Mucosa of descending colon (tissue), 3 donors: ENCODE measurements at regions not wholly inside any gene's neighbourhood (a gene's known extent, or its start where the extent isn't known, plus 50 kb on each side); places are given as distances from the start of the nearest gene placed in this dataset.

Source experiments
- ATAC-seq: fragments of 200-7000 bp; cut with Tn5 transposase; one replicate; pipeline ENCODE4 v1.9.1; 2020; ENCODE audit warnings: mild to moderate bottlenecking, moderate library complexity
- DNase-seq, 3 donors: peaks; one replicate each; pipeline ENCODE4 v3.0.0-alpha.2; 2020
- H3K36me3 ChIP-seq: fragments of 200-600 bp; one replicate; pipeline ENCODE4 v1.8.0; 2021; ENCODE audit warnings: low read depth, mild to moderate bottlenecking
- H3K4me1 ChIP-seq: fragments of 200-600 bp; one replicate; pipeline ENCODE4 v1.8.0; 2021; ENCODE audit warnings: low read depth, mild to moderate bottlenecking
- H3K4me3 ChIP-seq: fragments of 200-600 bp; one replicate; pipeline ENCODE4 v1.8.0; 2021; ENCODE audit warnings: mild to moderate bottlenecking
- H3K9me3 ChIP-seq: fragments of 200-600 bp; one replicate; pipeline ENCODE4 v1.8.0; 2021; ENCODE audit warnings: mild to moderate bottlenecking
- CTCF ChIP-seq: fragments of 200-600 bp; IDR thresholded peaks from one replicate; pipeline ENCODE4 v1.8.0; 2022; ENCODE audit warnings: antibody characterized with exemption, mild to moderate bottlenecking
- intact Hi-C, 2 donors: fragments of 100-400 bp; cut with DNase I in 1 of 2; cut with micrococcal nuclease in 1 of 2; formaldehyde crosslinking; loops; one replicate each; pipeline versions ENCODE4 v1.11.0 to v1.11.1; 2022; cut with DNase I, micrococcal nuclease
- donor health status: DM: no; HTN: no; CAD: no; lungs with moderate emphysema.
- donor health status: DM: no; HTN: no; CAD: no.
- donor health status: DM: no; HTN: yes; CAD: no.

- no peaks in the 10 kb centered on the region for H3K36me3 ChIP-seq
- DNase-seq = no peak
- H3K9me3 ChIP-seq = peaks cover 49% of the 10 kb centered on the region
- no peak for ATAC-seq
- no peaks in the 10 kb centered on the region for H3K4me1 ChIP-seq
- intact Hi-C loops = no loop called here
- H3K4me3 ChIP-seq = no peak overlapping the region
- no peak for TF ChIP-seq CTCF
Observed at GRCh38 chr12:126684703-126685102, 1582.3 kb upstream of the TMEM132C start.

DNA sequence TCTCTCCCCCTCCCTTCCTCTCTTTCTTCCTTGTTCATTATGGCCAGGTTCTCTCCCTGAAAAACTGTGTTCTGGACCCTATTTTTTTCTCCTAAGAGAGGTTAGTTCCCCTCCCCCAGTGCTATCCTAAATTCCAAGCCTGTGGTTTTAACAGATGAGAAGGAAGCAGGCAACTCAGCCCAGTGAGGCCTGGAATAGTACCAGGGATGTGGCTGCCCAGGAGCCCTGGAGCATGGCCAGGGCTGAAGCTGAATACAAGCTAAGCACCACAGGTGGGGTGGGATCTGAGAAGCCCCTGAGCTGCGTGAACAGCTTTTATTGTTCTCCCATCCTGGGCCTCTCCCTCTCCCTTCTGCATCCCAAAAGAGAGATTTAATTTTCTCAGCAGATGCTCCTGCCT lies 1581.3 kb upstream of the TMEM132C start:
- peaks cover 51% of the 10 kb centered on the region for H3K9me3 ChIP-seq
- intact Hi-C loops = no loop called here
- H3K36me3 ChIP-seq = no peaks in the 10 kb centered on the region
- H3K4me3 ChIP-seq = no peak overlapping the region
- no peaks in the 10 kb centered on the region for H3K4me1 ChIP-seq
- TF ChIP-seq CTCF = no peak
- ATAC-seq (no peak), DNase-seq (no peak)

- no peak for ATAC-seq
- intact Hi-C loops = no loop called here
- Histone ChIP-seq H3K4me3 (no peak overlapping the region), H3K9me3 (peaks cover 40% of the 10 kb centered on the region), H3K36me3 (no peaks in the 10 kb centered on the region), H3K4me1 (no peaks in the 10 kb centered on the region)
- TF ChIP-seq CTCF = no peak
- DNase-seq = no peak
Observed at GRCh38 chr12:126688556-126688955, 1578.4 kb upstream of the TMEM132C start.

GRCh38 chr12:126700096-126700495 lies 1566.9 kb upstream of the TMEM132C start:
- intact Hi-C loops = no loop called here
- ATAC-seq = no peak
- TF ChIP-seq CTCF = no peak
- no peaks in the 10 kb centered on the region for H3K4me1 ChIP-seq
- no peak for DNase-seq
- no peak overlapping the region for H3K4me3 ChIP-seq
- H3K36me3 ChIP-seq = no peaks in the 10 kb centered on the region
- H3K9me3 ChIP-seq = peaks cover 12% of the 10 kb centered on the region

DNA sequence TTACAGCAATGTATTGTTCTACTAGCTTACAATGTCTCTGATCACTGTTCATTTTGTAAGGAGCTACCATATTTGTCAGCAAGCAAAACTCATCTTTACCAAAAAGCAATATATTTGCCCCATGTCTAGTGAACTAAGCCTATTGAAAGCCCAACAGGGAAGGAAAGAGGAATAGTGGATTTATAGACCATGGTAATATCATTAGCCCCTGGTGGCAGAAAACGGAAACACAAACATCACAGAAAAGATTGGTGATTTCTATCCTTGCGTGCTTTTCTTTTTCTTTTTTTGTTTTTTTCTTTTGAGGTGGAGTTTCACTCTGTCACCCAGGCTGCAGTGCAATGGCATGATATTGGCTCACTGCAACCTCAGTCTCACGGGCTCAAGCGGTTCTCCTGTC lies 1562.4 kb upstream of the TMEM132C start:
- ATAC-seq (no peak), DNase-seq (no peak)
- Histone ChIP-seq H3K4me1 (no peaks in the 10 kb centered on the region), H3K9me3 (peaks cover 2% of the 10 kb centered on the region), H3K4me3 (no peak overlapping the region), H3K36me3 (no peaks in the 10 kb centered on the region)
- no peak for TF ChIP-seq CTCF
- intact Hi-C loops = no loop called here

DNA sequence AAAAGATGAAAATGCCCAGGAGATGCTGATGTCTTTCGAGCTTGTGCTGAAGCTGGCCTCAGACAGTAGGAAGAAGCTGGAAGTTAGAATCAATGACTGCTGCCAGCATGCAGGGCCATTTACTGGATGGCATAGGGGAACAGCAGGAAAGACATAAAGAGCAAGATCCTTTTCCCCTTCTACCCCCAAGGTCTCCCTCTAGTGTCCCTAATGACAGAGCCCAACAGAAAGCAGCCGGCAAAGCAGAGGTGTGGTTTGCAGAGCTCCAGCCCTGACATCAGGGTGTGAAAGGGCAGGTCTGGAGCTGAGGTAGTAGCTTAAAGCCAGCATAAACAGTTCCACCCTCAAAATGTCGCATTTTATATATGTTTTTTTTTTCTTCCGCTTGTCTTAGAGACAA lies 1560.7 kb upstream of the TMEM132C start:
- Histone ChIP-seq H3K9me3 (peaks cover 2% of the 10 kb centered on the region), H3K4me3 (no peak overlapping the region), H3K36me3 (no peaks in the 10 kb centered on the region), H3K4me1 (no peaks in the 10 kb centered on the region)
- no peak for DNase-seq
- TF ChIP-seq CTCF = no peak
- intact Hi-C loops = no loop called here
- ATAC-seq = no peak
